Prostate gland (tissue), 2 donors: ENCODE measurements at regions not wholly inside any gene's neighbourhood (a gene's known extent, or its start where the extent isn't known, plus 50 kb on each side); places are given as distances from the start of the nearest gene placed in this dataset.

Source experiments
- POLR2A ChIP-seq: fragments of 450-650 bp; IDR thresholded peaks from one replicate; pipeline ENCODE4 v1.6.1; 2016; ENCODE audit warnings: antibody characterized with exemption, mild to moderate bottlenecking
- POLR2AphosphoS5 ChIP-seq: sonication (generic); formaldehyde crosslinking; IDR thresholded peaks from one replicate; pipeline ENCODE4 v1.6.1; 2017; ENCODE audit warnings: antibody characterized with exemption
- TF ChIP-seq, protein P1 (sequence below), 4 experiments: fragments of 200-600 bp in 2 of 4; fragments of 450-650 bp in 2 of 4; sonication (generic) in 2 of 4; IDR thresholded peaks; 1 replicate in 3 of 4; 2 replicates in 1 of 4; pipeline ENCODE4 v1.5.1; 2016 to 2019; ENCODE audit warnings: antibody characterized with exemption in 4 of 4, mild to moderate bottlenecking in 2 of 4, moderate library complexity in 2 of 4

DNA sequence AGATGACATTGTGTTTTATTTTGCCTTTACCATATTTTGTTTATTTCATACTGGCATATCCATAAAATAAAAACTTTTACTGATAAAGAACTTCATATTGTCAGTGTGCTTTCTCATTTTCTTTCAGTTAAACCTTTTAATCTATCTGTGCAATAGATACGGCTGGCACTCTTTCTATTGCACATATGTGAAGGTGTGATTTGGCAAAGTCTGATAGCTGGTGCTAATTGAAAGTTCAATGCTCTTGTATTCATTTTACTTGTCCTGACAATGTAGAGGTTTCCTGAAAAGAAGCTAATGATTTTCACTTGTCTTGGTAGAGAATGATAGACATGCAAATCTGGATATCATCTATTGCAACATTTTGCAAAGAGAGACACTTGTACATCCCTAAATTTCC is 467.0 kb downstream of the NSUN3 start:
- TF ChIP-seq, protein P1, sequence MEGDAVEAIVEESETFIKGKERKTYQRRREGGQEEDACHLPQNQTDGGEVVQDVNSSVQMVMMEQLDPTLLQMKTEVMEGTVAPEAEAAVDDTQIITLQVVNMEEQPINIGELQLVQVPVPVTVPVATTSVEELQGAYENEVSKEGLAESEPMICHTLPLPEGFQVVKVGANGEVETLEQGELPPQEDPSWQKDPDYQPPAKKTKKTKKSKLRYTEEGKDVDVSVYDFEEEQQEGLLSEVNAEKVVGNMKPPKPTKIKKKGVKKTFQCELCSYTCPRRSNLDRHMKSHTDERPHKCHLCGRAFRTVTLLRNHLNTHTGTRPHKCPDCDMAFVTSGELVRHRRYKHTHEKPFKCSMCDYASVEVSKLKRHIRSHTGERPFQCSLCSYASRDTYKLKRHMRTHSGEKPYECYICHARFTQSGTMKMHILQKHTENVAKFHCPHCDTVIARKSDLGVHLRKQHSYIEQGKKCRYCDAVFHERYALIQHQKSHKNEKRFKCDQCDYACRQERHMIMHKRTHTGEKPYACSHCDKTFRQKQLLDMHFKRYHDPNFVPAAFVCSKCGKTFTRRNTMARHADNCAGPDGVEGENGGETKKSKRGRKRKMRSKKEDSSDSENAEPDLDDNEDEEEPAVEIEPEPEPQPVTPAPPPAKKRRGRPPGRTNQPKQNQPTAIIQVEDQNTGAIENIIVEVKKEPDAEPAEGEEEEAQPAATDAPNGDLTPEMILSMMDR (IDR thresholded peaks at IDR 0.05): no peak
- TF ChIP-seq POLR2A (no peak), POLR2AphosphoS5 (no peak)
